GM19240 (cell line): ENCODE measurements at regions not wholly inside any gene's neighbourhood (a gene's known extent, or its start where the extent isn't known, plus 50 kb on each side); places are given as distances from the start of the nearest gene placed in this dataset.
A peak's percentile ranks its signal among the peaks of the same experiment; 100 is the strongest.

Experiments
- DNase-seq: peaks from one replicate; pipeline ENCODE4 v3.0.0; 2011; ENCODE audit warnings: low spot score; ENCODE audit not compliant: insufficient read length

DNA sequence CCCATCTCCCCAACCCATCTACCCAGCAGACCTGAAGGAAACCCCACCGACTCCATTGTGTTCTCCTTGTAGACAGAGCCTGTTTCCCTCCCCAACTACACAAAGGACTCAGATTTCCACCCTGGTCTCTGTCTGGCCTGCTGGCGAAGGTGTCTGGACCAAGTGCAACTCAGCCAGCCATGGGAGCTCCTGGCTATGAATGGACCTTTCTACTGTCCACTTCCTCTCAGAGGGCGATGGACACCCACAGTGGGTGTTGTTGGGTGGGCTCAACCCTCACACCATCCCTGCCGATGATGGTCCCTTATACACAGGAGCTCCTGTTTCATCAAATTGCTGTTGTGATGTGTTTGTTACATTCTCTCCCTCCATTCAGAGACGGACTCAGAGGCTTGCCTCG, 112.5 kb upstream of the PHACTR3 start:
- no peak for DNase-seq

DNA sequence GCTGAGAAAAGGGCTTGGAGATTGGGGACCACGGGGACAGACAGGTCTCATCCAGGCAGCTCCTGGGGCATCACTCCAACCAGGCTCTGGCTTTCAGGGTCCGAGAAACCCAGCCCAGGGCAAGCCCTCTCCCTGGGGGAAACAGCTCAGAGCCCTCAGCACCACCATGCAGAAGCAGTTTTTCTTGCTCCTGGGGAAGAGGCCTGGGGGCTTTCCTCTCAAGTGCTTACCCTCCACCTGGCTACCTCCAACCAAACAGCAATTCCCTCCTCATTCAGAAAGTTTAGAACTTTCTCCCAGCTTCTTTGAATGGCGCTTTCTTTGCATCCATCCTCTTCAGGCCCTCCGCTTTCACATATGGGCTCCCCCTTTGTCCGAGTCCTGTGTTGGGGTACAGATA, 110.4 kb upstream of the PHACTR3 start:
- DNase-seq, result no peak

DNA sequence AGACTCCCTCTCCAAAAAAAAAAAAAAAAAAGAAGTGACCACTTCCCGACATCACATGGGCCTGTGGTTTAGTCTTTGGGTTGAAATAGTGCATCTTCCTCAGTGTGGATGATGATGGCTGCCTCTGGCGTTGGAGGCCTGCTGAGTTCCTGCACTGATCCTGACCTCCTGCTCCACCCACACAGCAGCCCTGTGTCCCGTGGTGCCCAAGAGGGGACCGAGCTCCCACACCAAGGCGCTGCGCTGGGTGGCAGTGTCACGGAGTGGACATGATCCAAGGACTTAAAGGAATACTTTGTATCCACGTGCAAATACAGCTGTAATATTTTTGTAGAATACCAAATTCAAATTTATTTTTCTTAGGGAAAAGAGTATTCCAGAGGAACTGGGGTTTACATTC, 109.2 kb upstream of the PHACTR3 start:
- DNase-seq, result no peak

DNA sequence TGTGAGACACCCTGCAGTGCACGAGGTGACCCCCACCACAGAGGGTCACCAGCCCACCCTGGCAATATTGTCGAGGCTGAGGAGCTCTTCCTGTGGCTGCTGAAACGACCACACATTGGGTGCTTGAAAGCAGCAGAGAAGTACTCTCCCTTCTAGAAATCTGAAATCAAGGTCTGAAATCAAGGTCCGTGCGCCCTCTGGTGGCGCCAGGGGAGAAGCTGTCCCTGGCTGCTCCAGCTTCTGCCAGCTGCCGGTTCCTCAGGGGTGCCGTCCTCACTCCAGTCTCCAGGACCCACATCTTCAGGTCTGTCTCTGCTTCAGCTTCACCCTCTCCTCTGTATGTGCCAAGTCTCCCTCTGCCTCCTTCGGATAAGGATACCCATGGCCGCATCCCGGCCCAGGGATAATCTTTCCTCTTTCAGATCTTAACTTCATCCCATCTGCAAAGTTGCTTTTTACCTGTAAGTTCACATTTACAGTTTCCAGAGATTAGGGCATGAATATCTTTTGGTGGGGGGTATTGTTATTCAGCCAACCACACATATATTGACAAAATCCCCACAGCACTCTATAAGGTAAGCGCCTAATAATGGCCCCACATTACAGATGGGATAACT, 108.3 kb upstream of the PHACTR3 start:
- DNase-seq, result peak; percentile 70

DNA sequence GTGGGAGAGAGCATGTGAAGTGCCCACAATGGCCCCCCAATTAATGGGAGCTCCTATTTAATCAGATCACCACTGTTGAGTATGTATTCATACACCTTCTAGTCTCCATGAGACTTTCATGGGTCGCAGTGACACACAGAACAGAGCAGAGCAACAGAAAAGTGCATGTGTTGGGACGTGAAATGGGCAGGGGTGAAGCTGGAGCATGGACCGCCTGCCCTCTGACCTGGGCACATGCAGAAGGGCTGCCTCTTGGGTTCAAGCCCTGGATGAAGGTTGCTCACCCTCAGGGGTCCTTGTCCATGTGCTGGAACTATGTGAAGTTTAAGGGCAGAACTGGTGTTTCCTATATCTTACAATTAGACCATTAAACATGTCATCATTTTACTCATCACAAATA, 106.0 kb upstream of the PHACTR3 start:
- no peak for DNase-seq

DNA sequence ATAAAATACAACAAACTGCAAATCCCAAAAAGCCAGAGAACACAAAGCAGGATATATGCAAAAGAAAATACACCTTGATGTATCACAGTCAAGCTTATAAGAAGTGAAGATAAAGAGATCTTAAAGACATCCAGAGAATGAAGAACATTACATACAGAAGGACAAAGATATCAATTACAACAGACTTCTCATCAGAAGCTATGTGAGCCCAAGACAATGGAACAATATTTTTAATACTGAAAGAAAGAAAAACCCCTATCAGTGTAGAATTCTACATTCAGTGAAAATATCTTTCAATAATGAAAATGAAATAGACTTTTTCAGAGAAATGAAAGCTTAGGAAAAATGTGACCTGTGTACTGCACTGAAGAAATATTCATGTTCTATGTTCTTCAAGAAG, 104.5 kb upstream of the PHACTR3 start:
- DNase-seq, result no peak

DNA sequence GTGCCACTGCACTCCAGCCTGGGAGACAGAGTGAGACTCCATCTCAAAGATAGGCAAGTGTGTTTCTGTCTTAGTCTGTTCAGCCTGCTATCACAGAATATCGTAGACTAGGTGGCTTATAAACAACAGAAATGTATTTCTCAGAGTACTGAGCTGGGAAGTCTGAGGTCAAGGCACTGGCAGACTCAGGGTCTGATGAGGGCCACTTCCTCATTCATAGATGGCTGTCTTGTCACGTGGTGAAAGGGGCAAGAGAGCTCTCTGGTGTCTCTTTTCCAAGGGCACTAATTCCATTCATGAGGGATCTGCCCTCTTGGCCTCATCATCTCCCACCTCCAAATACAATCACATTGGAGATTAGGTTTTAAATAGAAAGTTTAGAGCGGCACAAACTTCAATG, 95.6 kb upstream of the PHACTR3 start:
- no peak for DNase-seq

DNA sequence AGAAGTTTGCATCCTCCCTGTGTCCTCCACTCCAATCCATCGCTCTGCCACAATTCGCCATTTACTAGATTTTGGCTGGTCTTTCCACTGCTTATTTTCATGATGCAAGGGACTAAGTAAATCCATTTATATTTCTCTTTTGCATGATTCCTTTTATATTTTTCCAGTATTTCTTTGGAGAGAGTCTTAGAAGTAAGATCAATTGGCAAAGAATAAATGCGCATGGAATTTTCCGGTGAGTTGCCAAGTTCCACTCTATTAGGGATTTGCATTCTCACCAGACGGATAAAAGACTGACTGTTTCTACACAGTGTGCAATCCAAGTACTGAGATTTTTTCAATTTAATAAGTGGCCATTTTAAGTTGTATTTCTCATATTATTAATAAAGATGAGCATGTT, 91.7 kb upstream of the PHACTR3 start:
- DNase-seq, result no peak

DNA sequence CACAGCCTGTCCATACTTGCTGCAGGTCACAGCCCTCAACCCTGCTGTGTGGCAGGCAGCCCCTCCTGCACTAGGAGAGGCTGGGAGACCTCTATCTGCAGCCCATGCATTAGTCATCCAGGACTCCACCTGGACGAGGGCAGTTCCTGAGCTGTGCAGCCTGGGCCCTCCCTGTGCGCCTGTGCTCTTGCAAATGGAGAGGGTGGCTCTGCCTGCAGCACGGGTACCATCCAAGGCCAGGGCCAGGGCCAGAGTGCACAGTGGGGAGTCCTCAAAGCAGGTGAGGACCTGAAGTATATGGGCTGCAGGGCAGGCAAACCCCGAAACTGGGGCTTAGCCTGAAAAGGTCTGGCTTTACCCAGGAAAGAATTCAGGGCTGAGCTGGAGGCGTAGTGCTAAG, 89.8 kb upstream of the PHACTR3 start:
- no peak for DNase-seq

DNA sequence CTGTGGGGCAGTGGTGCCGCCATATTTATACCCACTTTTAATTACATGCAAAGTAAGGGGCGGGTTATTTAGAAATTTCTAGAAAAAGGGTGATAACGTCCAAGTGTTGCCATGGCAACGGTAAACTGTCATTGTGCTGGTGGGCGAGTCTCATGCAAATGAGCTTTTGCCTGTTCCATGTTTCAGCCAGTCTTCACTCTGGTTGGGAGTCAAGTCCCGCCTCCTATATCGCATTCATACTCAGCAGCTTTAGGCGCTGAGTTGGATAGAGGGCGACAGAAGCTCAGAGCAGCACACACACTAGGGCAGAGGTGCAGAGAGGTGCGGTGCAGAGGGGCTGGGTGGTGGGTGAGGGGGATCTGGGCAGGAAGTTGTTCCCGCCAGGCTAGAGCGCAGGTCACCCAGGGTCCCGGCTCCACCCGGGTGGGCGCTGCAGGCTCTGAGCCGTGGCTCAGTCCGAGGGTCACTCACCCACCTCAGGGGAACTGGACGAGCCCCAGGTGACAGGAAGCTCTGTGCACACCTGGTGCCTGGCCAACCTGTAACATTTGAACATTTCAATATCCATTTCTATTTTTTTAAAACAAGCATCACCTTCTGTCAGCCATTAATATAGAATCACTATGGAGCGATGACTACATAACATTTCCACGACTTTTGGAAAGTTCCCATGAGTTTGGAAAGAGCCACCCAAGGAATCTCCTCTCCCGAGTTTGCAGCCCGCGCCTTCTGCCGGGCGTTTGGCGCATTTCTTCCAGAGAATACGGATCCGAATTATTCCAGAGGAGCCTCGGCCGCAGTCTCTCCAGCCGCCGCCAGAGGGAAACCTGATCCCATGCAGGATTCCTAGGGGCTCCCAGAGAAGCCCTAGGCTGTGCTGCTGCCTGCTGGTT, 89.1 kb upstream of the PHACTR3 start:
- DNase-seq, result no peak

DNA sequence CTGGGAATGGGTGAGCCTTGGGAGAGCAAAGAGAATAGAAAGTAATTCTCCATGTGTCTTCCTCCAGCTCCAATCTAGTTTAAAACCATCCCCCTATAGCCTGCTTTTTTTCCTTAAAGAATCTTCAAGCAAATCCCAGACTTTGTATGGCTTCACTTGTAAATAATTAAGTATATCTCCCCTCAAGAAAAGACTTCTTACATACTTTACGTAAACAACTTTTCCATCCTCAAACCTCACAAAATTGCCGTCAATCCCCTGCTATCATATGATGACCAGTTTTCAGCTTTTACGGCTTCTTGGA, 88.5 kb upstream of the PHACTR3 start:
- no peak for DNase-seq

DNA sequence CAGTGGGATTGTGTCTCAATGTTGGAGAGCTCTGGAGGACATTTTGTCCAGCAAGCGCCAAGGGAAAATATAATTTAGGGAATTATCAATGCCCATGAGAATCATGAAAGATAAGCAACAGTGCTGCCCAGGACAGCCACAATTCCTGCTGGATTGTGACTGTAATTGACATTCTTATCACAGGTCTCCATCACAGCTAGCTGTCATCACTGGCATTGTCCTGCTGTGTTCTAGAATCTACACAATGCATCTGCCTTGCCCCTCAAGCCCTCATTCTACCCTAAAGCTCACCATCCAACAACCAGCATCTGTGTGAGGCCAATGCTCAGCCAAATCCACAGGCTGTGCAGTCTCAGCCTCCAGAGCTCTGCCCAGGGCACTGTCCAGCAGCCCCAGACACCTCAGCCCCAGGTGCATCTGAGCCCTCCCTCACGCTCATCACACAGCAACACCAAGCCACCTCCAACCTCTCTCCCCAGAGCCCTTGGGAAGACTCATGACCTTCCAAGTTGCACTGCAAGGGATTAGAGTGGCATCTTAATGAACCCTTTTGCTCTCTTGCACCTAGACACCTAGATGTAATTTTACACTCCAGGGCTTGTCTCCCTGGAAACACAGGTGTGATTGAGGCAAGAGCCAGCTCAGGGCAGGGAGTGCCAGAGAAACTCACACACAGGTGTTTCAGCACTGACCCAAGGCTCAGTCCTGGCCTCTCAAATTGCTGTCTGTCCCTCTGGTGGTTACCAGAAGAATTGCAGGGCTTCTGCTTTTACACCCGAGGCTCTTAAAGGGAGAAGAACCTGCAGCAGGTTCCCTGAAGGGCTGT, 85.2 kb upstream of the PHACTR3 start:
- peak; percentile 63 for DNase-seq

DNA sequence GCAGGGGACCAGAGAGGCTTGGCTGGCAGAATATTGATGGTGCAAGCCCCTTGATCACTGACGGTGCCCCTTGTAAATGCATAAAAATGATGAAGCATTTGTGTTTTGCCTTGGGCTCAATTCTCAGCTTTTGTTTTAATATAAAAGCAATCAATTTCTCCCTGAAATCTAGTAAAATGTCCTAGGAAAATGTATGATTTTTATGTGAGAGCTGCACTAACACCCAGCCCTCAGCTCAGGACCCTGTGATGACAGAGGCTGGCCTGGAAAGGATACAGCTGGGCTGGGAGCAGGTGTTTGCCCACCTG, 84.7 kb upstream of the PHACTR3 start:
- DNase-seq, result no peak

DNA sequence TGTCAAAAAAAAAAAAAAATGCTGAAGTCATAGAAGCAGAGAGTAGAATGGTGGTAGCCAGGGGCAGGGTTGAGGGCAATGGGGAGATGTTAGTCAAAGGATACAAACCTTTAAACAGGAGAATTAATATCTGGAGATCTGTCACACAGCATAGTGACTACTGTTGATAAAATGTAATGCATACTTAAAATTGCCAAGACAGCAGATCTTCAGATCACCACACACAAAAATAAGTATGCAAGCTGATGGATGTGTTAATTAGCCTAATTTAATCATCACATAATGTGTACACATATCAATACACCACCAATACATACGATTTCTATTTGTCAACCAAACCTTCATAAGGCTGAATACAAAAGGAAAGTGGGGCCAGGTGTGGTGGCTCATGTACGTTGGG, 83.5 kb upstream of the PHACTR3 start:
- DNase-seq, result no peak

DNA sequence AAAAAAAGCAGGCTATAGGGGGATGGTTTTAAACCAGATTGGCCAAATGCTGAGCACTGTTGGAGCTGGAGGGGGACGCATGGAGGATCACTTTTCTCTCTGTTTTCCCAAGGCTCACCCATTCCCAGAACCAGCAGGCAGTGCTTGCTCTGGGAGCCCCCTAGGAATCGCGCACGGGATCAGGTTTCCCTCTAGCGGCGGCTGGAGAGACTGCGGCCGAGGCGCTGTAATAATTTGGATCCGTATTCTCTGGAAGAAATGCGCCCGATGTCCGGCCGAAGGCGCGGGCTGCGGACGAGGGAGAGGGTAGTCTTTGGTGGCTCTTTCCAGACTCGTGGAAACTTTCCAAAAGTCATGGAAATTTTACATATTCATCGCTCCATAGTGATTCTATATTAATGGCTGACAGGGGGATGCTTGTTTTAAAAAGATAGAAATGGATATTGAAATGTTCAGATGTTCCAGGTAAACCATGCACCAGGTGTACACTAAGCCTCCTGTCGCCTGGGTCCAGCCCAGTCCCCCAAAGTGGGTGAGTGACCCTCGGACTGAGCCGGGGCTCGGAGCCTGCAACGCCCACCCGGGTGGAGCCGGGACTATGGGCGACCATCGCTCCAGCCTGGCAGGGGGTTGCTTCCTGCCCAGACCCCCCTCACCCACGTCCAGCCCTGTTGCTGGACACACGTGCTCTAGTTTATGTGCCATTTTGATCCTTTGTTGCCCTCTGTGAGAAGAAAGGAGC, 78.7 kb upstream of the PHACTR3 start:
- no peak for DNase-seq

DNA sequence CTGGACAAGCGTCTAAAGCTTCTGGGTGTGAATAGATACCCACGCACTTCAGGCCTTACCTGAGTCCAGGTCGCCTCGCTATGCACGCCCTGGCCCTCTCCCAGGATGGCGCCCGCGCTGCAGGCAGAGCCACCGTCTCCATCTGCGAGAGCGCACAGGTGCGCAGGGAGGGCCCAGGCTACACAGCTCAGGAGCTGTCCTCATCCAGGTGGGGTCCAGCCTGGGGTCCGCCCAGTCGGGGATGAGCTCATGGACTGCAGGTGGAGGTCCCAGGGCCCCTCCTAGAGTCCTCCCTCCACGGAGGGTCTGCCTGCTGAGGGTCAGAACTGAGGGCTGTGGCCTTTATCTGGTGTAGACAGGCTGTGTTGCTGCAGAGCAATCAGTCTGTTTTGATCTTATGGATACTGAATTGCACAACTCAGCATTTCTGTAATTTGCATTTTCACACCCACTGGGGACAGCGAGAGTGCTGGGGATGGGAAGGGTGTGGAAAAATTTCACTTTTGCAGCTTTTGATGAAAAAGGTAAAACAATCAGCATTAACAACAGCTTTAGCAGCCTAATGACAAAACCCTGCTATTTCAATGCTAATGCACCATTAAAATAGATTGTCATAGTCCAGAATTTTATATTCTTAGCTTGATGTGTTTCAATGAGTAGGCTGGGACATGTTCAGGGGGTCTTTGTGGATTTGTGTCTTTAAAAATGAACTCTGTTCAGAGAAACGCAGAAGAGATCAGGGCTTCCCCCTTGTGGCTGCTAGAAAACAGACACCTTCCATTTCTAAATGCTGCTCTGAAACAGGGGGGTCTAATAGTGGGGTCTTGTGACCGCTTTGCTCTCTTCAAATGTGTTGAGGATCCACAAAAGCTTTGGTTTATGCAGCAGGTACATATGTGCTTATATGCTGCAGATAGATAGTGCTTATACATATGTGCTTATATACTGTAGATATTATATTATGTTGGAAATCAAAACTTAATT, 77.8 kb upstream of the PHACTR3 start:
- no peak for DNase-seq

DNA sequence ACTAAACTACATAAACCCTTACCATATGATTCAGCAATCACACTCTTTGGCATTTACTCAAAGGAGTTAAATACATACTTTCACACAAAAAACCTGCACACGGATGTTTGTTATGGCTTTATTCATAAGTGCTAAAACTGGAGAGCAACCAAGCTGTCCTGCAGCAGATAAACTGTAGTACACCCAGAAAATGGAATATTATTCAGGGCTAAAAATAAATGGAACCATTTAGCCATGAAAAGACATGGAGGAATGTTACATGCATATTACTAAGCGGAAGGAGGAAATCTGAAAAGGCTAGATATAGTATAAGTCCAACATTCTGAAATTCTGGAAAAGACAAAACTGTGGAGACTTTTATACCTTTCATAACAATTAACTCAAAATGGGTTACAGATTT, 73.6 kb upstream of the PHACTR3 start:
- no peak for DNase-seq

DNA sequence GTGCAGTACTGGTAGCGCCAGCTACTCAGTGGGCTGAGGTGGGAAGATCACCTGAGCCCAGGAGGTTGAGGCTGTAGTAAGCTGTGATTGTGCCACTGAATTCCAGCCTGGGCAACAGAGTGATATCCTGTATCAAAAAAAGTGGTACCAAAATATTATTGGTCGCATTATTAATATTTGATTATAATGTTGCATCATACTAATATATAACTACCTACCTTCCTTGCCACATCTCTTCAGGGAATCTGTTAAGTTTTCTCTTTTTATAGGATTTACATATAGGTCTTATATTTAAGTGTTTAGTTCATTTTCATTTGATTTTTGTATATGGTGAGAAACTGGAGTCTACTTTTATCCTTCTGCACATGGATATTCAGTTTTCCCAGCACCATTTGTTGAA, 66.3 kb upstream of the PHACTR3 start:
- no peak for DNase-seq

DNA sequence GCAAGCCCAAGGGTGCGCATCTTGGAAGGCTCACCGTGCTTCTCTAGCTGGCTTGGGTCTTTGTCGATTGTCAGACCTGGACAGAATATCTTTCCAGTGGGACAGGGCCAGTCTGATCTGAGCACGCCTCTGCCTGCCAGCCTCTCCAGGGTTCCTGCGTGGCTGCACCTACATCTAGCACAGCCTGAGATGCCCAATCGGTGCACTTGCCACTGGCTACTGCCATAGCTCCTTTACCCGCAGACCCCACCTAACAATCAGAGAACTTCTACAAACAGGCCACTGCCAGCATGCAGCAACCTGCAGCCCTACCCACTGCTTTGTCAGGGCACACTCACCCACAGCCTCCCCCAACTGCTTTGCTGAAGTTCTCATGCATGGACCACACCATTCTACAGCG, 56.7 kb upstream of the PHACTR3 start:
- no peak for DNase-seq
